Liver (tissue), 7 donors: ENCODE measurements at regions not wholly inside any gene's neighbourhood (a gene's known extent, or its start where the extent isn't known, plus 50 kb on each side); places are given as distances from the start of the nearest gene placed in this dataset.

Experiments
- DNase-seq: peaks from one replicate; pipeline ENCODE4 v3.0.0-alpha.2; 2017; ENCODE audit warnings: low spot score
- H3K27ac ChIP-seq, 2 donors: one replicate each; pipeline ENCODE4 v1.7.0; 2013; ENCODE audit warnings: inconsistent platforms in 2 of 2, low read length in 2 of 2, control low read depth in 1 of 2, low read depth in 1 of 2, mild to moderate bottlenecking in 1 of 2
- H3K27me3 ChIP-seq, 4 donors: one replicate each; pipeline versions ENCODE4 v1.6.1 to v1.7.0; 2013; ENCODE audit warnings: low read length in 3 of 4, inconsistent platforms in 1 of 4, mild to moderate bottlenecking in 1 of 4, moderate library complexity in 1 of 4; ENCODE audit not compliant: control insufficient read depth in 4 of 4, insufficient read depth in 4 of 4
- H3K36me3 ChIP-seq, 4 donors: one replicate each; pipeline versions ENCODE4 v1.6.1 to v1.7.0; 2013; ENCODE audit warnings: low read length in 3 of 4, mild to moderate bottlenecking in 3 of 4, low read depth in 1 of 4, moderate library complexity in 1 of 4; ENCODE audit not compliant: control insufficient read depth in 4 of 4, insufficient read depth in 3 of 4
- H3K4me1 ChIP-seq, 4 donors: one replicate each; pipeline versions ENCODE4 v1.6.1 to v1.7.0; 2013; ENCODE audit warnings: low read length in 3 of 4, mild to moderate bottlenecking in 3 of 4, moderate library complexity in 1 of 4; ENCODE audit not compliant: control insufficient read depth in 4 of 4, insufficient read depth in 4 of 4
- H3K4me3 ChIP-seq, 3 donors: one replicate each; pipeline versions ENCODE4 v1.6.1 to v1.7.0; 2013; ENCODE audit warnings: low read length in 3 of 3, control low read depth in 1 of 3, low read depth in 1 of 3, mild to moderate bottlenecking in 1 of 3
- H3K9ac ChIP-seq, 2 donors: one replicate each; pipeline ENCODE4 v1.7.0; 2013; ENCODE audit warnings: low read length in 2 of 2, mild to moderate bottlenecking in 2 of 2, moderate library complexity in 2 of 2, control low read depth in 1 of 2, low read depth in 1 of 2
- H3K9me3 ChIP-seq, 4 donors: one replicate each; pipeline versions ENCODE4 v1.6.1 to v1.7.0; 2013; ENCODE audit warnings: low read length in 3 of 4; ENCODE audit not compliant: control insufficient read depth in 4 of 4
- GABPA ChIP-seq, 2 donors: IDR thresholded peaks in 1 of 2; conservative IDR thresholded peaks in 1 of 2; 2 replicates each; pipeline ENCODE4 v1.6.1; 2016; ENCODE audit warnings: antibody characterized with exemption in 2 of 2, mild to moderate bottlenecking in 1 of 2, moderate library complexity in 1 of 2
- HNF4A ChIP-seq, 2 donors: conservative IDR thresholded peaks; 2 replicates each; pipeline ENCODE4 v1.6.1; 2016; ENCODE audit warnings: antibody characterized with exemption in 2 of 2, mild to moderate bottlenecking in 2 of 2
- HNF4G ChIP-seq: IDR thresholded peaks from 2 replicates; pipeline ENCODE4 v1.6.1; 2016; ENCODE audit warnings: antibody characterized with exemption
- NR2F2 ChIP-seq: IDR thresholded peaks from 2 replicates; pipeline ENCODE4 v1.6.1; 2016; ENCODE audit warnings: antibody characterized with exemption
- RAD21 ChIP-seq, 2 donors: IDR thresholded peaks; 2 replicates each; pipeline ENCODE4 v1.6.1; 2016; ENCODE audit warnings: antibody characterized with exemption in 2 of 2, mild to moderate bottlenecking in 2 of 2
- SP1 ChIP-seq: IDR thresholded peaks from 2 replicates; pipeline ENCODE4 v1.6.1; 2018; ENCODE audit warnings: antibody characterized with exemption, mild to moderate bottlenecking
- WGBS: extraction: QIAGEN DNeasy Blood & Tissue Kit; methylation state at CpG from one replicate; pipeline ENCODE4 v1.1.7; 2013; 5-methylcytosine and 5-hydroxymethylcytosine counted together
- TF ChIP-seq, protein P1 (sequence below): IDR thresholded peaks from 2 replicates; pipeline ENCODE4 v1.6.1; 2016; ENCODE audit warnings: antibody characterized with exemption
- TF ChIP-seq, protein P2 (sequence below): IDR thresholded peaks from 2 replicates; pipeline ENCODE4 v1.6.1; 2016; ENCODE audit warnings: antibody characterized with exemption
- donor health status: healthy.
- donor health status: healthy.
- donor health status: healthy.
- donor health status: healthy.

DNA sequence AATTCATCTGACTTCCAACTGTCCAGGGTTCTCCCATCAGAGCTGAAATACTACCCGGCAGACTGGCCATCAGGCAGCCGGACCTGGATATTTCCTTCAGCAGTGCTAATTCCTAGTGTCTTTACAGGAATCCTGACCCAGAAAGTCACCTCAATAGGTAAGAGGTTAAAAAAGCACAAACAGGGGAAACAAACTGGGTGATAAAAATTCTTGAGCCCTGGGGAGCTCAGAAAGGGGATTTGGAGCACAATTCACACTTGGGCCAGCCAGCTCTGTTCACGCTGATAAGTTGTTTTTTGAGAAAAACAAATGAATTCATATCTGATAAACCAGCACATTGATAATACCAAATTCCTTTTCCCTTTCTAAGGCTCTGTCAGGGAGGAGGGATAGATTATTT is 104.0 kb downstream of the EDN1 start:
- H3K9ac ChIP-seq = no peak overlapping the region
- no peaks in the 10 kb centered on the region for H3K9me3 ChIP-seq
- H3K27me3 ChIP-seq = no peaks in the 10 kb centered on the region
- no peak overlapping the region for H3K4me3 ChIP-seq
- TF ChIP-seq, protein P1, sequence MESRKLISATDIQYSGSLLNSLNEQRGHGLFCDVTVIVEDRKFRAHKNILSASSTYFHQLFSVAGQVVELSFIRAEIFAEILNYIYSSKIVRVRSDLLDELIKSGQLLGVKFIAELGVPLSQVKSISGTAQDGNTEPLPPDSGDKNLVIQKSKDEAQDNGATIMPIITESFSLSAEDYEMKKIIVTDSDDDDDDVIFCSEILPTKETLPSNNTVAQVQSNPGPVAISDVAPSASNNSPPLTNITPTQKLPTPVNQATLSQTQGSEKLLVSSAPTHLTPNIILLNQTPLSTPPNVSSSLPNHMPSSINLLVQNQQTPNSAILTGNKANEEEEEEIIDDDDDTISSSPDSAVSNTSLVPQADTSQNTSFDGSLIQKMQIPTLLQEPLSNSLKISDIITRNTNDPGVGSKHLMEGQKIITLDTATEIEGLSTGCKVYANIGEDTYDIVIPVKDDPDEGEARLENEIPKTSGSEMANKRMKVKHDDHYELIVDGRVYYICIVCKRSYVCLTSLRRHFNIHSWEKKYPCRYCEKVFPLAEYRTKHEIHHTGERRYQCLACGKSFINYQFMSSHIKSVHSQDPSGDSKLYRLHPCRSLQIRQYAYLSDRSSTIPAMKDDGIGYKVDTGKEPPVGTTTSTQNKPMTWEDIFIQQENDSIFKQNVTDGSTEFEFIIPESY = no peak
- H3K36me3 ChIP-seq = no peaks in the 10 kb centered on the region
- no peaks in the 10 kb centered on the region for H3K4me1 ChIP-seq
- WGBS = 87% methylated on average over 3 of the region's 3 CpGs
- no peak for DNase-seq
- H3K27ac ChIP-seq = no peak overlapping the region

DNA sequence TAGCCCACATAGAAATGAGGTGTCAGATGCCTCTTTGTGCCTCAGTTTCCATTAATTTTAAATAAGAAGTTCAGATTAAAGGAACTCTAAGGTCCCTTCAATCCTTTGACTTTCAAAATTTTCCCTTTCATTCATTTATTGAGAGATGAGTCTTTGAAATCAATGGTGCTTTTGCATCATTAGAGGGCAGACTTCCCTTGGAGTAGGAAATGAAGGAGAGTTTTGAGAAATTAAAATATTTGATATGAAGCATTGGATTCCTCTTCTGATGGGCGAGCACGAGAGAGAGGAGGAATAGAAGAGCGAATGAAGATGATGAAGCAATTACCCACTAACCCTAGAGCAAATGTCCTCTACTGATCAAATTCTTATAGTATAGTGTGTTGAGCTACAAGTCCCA is 105.7 kb downstream of the EDN1 start:
- no peak overlapping the region for H3K27ac ChIP-seq
- TF ChIP-seq, protein P2, sequence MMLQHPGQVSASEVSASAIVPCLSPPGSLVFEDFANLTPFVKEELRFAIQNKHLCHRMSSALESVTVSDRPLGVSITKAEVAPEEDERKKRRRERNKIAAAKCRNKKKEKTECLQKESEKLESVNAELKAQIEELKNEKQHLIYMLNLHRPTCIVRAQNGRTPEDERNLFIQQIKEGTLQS = no peak
- peak; percentile 30 to 53 for TF ChIP-seq RAD21 (IDR thresholded peaks at IDR 0.05)
- TF ChIP-seq, protein P1 = no peak
- H3K9me3 ChIP-seq = no peaks in the 10 kb centered on the region
- no peaks in the 10 kb centered on the region for H3K27me3 ChIP-seq
- no peak for DNase-seq
- no peaks in the 10 kb centered on the region for H3K4me1 ChIP-seq
- no peak overlapping the region for H3K9ac ChIP-seq
- H3K36me3 ChIP-seq = no peaks in the 10 kb centered on the region
- no peak overlapping the region for H3K4me3 ChIP-seq
- 91% methylated on average over 3 of the region's 3 CpGs for WGBS

DNA sequence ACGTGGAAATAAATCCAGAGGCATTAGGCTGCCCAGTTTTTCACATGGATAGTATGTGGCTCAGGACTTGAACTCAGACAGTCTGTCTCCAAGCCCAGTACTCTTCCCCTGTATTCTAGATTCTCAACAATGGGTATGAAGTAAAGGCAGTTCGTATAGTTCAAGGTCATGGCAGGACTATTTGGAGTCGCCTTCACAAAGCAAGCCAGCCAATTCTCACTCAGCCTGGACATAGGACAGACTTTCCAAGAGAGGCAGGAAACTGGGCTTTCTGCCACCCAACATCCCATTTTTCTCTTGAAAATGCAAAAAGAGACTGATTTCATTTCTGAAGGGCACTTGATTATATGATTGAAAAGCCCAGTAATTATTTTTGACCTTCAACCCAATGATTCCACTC is 111.0 kb downstream of the EDN1 start:
- TF ChIP-seq GABPA (IDR thresholded peaks at IDR 0.05 in 1 of 2, conservative IDR thresholded peaks at IDR 0.05 in 1 of 2) (no peak), HNF4A (conservative IDR thresholded peaks at IDR 0.05) (no peak), SP1 (no peak), NR2F2 (peak; percentile 87)
- Histone ChIP-seq H3K27me3 (no peaks in the 10 kb centered on the region), H3K9me3 (no peaks in the 10 kb centered on the region), H3K4me1 (no peaks in the 10 kb centered on the region), H3K36me3 (no peaks in the 10 kb centered on the region), H3K9ac (no peak overlapping the region), H3K4me3 (no peak overlapping the region), H3K27ac (no peak overlapping the region)
- no peak for DNase-seq
- WGBS = 63% methylated on average over 3 of the region's 3 CpGs

DNA sequence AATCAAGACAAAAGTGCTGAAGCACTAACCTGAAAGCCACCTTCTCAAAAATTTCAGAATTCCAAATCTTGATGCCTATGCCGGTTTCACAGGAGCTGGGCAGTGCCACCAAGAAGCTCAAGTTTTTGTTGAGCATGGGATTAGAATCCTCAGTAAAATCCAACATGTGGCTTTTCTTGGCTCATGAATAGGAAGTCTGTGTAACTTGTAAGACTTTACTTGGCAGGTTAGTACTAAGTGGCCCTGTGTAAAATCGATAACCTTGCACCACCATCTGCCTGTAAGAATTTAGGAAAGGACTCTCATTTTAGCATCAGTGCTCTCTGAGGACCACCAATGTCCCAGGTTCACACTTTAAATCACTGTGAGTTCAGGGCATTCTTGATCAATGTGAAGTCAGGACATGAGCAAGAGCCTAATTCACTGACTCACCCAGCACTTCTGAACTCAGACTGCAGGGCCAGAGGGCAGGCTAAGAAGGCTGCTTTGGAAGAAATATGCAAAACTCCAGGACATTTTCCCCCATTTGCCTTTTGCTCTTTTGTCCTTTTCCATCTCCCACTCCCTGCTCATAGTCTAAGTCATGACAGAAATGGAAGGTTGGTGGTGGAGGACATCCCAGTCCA is 113.2 kb downstream of the EDN1 start:
- DNase-seq = no peak
- TF ChIP-seq NR2F2 (peak; percentile 56), HNF4G (no peak)
- H3K36me3 ChIP-seq = no peaks in the 10 kb centered on the region
- no peaks in the 10 kb centered on the region for H3K27me3 ChIP-seq
- H3K9me3 ChIP-seq = no peaks in the 10 kb centered on the region
- no peak overlapping the region for H3K27ac ChIP-seq
- 95% methylated on average over 2 of the region's 2 CpGs for WGBS
- no peak overlapping the region for H3K9ac ChIP-seq
- no peaks in the 10 kb centered on the region for H3K4me1 ChIP-seq
- H3K4me3 ChIP-seq = no peak overlapping the region
